ENCODE measurements at regions not wholly inside any gene's neighbourhood (a gene's known extent, or its start where the extent isn't known, plus 50 kb on each side); places are given as distances from the start of the nearest gene placed in this dataset.
"Not testable (repeated sequence)": the region's sequence is repeated elsewhere in the genome, so short reads cannot be mapped to it uniquely, and the experiment has no call there.

DNA sequence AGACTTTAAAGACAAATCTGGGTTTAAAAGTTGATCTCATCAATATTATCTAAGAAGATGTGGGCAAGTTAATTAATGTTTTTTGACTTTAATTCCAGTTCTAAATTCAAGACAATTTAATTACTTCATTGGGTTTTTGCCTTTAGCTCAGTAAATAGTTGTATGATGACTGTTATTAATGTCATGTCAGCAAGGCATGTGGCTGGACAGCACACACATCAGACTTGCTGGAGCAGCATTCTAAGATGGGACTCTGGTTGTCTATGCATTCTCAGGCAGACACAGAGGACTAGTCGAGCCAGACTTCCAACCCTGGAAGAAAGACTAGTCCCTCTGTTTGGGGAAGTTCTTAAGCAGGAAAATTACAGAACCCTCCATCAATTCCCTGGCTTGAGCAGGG is 180.7 kb upstream of the GK2 start:
- DNase-seq (ENCODE audit: low spot score): no peak
- intact Hi-C loops (cut with DNase I): no loop called here
- no peak overlapping the region for H3K4me3 ChIP-seq
- no peaks in the 10 kb centered on the region for H3K36me3 ChIP-seq
- TF ChIP-seq, protein P1, sequence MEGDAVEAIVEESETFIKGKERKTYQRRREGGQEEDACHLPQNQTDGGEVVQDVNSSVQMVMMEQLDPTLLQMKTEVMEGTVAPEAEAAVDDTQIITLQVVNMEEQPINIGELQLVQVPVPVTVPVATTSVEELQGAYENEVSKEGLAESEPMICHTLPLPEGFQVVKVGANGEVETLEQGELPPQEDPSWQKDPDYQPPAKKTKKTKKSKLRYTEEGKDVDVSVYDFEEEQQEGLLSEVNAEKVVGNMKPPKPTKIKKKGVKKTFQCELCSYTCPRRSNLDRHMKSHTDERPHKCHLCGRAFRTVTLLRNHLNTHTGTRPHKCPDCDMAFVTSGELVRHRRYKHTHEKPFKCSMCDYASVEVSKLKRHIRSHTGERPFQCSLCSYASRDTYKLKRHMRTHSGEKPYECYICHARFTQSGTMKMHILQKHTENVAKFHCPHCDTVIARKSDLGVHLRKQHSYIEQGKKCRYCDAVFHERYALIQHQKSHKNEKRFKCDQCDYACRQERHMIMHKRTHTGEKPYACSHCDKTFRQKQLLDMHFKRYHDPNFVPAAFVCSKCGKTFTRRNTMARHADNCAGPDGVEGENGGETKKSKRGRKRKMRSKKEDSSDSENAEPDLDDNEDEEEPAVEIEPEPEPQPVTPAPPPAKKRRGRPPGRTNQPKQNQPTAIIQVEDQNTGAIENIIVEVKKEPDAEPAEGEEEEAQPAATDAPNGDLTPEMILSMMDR (IDR thresholded peaks at IDR 0.05): no peak
- no peaks in the 10 kb centered on the region for H3K9me3 ChIP-seq
- peaks cover 4% of the 10 kb centered on the region for H3K4me1 ChIP-seq (replicated peaks)
- H3K27me3 ChIP-seq (replicated peaks; ENCODE audit: insufficient read depth): no peaks in the 10 kb centered on the region
- no peak overlapping the region for H3K27ac ChIP-seq
- WGBS: 58% methylated on average over 1 of the region's 1 CpG

DNA sequence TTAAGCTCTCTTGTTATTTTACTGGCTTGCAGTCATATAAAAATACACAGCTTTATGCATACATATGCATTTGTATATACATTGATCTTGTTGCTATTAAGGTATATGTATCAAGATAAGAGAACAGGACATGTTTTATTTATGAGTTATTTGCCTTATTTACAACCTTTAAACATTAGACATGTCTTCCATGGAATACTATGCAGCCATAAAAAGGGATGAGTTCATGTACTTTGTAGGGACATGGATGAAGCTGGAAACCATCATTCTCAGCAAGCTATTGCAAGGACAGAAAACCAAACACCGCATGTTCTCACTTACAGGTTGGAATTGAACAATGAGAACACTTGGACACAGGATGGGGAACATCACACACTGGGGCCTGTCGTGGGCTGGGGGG is 179.2 kb upstream of the GK2 start:
- H3K27ac ChIP-seq; H3K4me1 ChIP-seq (replicated peaks); H3K9me3 ChIP-seq; DNase-seq (ENCODE audit: low spot score); H3K4me3 ChIP-seq; intact Hi-C loops (cut with DNase I); H3K36me3 ChIP-seq; H3K27me3 ChIP-seq (replicated peaks; ENCODE audit: insufficient read depth): not testable (repeated sequence)
- WGBS: 97% methylated on average over 2 of the region's 2 CpGs

DNA sequence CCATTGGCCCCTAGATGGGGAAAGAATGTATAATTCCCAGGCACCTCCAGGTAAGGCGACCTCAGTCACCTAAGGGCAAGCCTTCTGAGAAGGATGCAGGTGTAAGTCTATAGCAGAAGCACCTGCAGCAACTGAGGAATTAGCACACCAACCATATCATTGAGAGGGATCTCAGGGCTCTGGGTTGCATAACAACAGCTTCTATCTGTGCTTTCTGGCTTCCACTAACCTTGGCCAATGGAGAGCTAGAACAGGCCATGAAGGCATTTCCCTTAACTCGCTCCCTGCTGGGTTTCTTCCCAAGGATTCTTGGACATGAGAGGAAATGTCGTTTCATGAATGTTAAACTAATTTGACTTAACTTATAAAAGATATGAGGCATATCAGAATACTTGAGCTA is 177.8 kb upstream of the GK2 start:
- no peak overlapping the region for H3K4me3 ChIP-seq
- no peaks in the 10 kb centered on the region for H3K9me3 ChIP-seq
- intact Hi-C loops (cut with DNase I): no loop called here
- DNase-seq (ENCODE audit: low spot score): no peak
- no peaks in the 10 kb centered on the region for H3K27me3 ChIP-seq (replicated peaks; ENCODE audit: insufficient read depth)
- no peak overlapping the region for H3K27ac ChIP-seq
- TF ChIP-seq, protein P1 (IDR thresholded peaks at IDR 0.05): no peak
- TF ChIP-seq POLR2A (IDR thresholded peaks at IDR 0.05) (no peak), POLR2AphosphoS5 (IDR thresholded peaks at IDR 0.05) (no peak)
- 83% methylated on average over 3 of the region's 3 CpGs for WGBS
- H3K4me1 ChIP-seq (replicated peaks): no peaks in the 10 kb centered on the region
- H3K36me3 ChIP-seq: no peaks in the 10 kb centered on the region

DNA sequence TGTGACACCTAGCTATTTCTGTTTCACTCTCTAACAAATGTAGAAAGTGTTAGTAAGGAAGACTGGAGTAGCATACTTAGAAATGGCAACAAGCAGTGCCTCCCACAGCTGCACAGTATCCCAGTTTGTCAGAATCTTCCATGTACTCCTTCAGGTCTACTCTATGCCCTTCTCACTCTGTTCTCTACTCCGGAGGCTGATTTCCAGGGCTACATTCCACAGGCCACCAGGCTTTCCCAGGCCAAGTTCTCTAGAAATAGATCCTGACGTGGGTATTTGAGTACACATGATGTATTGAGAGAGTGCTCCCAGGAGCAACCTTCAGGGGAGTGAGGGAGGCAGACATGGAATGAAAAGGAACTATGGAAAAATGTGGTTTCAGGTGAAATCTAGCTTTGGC is 177.3 kb upstream of the GK2 start:
- Histone ChIP-seq H3K36me3 (no peaks in the 10 kb centered on the region), H3K4me3 (no peak overlapping the region), H3K27ac (no peak overlapping the region), H3K27me3 (replicated peaks; ENCODE audit: insufficient read depth) (no peaks in the 10 kb centered on the region), H3K4me1 (replicated peaks) (no peaks in the 10 kb centered on the region), H3K9me3 (no peaks in the 10 kb centered on the region)
- no peak for DNase-seq (ENCODE audit: low spot score)
- TF ChIP-seq POLR2AphosphoS5 (IDR thresholded peaks at IDR 0.05) (no peak), POLR2A (IDR thresholded peaks at IDR 0.05) (no peak)
- TF ChIP-seq, protein P1 (IDR thresholded peaks at IDR 0.05): no peak
- intact Hi-C loops (cut with DNase I): no loop called here
- 71% methylated on average over 2 of the region's 2 CpGs for WGBS

DNA sequence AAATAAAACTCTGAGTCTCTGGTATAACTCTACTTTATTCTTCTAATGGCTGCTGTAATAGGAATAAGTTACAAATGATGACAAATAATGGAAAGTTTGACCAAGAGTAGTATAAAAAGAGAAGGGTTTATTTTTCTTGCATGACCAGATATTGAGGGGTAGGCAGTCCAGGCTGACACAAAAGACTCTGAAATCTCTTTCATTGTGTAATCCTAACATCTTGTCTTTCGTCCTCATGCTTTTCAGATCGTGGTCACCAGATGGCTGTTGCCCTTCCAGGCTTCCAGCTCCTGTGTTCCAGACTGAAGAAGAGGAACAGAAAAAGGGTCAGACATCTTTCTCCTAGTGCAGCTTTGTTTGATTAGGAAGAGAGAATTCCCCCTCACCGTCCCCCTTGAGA is 176.9 kb upstream of the GK2 start:
- intact Hi-C loops (cut with DNase I): no loop called here
- 71% methylated on average over 3 of the region's 3 CpGs for WGBS
- H3K27ac ChIP-seq: no peak overlapping the region
- H3K36me3 ChIP-seq: no peaks in the 10 kb centered on the region
- TF ChIP-seq, protein P1 (IDR thresholded peaks at IDR 0.05): no peak
- TF ChIP-seq POLR2A (IDR thresholded peaks at IDR 0.05): no peak
- TF ChIP-seq POLR2AphosphoS5 (IDR thresholded peaks at IDR 0.05): no peak
- H3K9me3 ChIP-seq: no peaks in the 10 kb centered on the region
- no peaks in the 10 kb centered on the region for H3K27me3 ChIP-seq (replicated peaks; ENCODE audit: insufficient read depth)
- DNase-seq (ENCODE audit: low spot score): no peak
- no peaks in the 10 kb centered on the region for H3K4me1 ChIP-seq (replicated peaks)
- no peak overlapping the region for H3K4me3 ChIP-seq

DNA sequence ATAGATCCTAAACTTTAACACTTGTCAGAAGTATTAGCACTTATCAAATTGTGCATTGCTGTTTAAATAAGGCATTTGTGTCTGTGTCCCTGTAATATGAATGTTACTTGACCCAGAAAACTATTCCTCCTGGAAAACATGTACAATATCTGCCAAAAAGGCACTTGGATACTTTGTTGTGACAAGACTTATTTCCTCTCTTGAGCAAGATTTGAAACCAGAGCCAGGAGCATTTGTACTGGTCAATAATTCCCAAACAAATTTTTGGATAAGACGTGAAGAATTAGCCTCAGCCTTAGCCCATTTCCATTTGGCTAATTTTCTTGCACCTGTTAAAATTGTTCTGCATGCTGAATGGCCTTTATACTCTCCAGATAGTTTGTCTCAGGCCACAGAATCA is 176.3 kb upstream of the GK2 start:
- Histone ChIP-seq H3K27ac (no peak overlapping the region), H3K4me1 (replicated peaks) (no peaks in the 10 kb centered on the region), H3K36me3 (no peaks in the 10 kb centered on the region), H3K9me3 (no peaks in the 10 kb centered on the region), H3K27me3 (replicated peaks; ENCODE audit: insufficient read depth) (no peaks in the 10 kb centered on the region), H3K4me3 (no peak overlapping the region)
- TF ChIP-seq POLR2AphosphoS5 (IDR thresholded peaks at IDR 0.05): no peak
- TF ChIP-seq, protein P1 (IDR thresholded peaks at IDR 0.05): no peak
- TF ChIP-seq POLR2A (IDR thresholded peaks at IDR 0.05): no peak
- intact Hi-C loops (cut with DNase I): no loop called here
- 71% methylated on average over 1 of the region's 1 CpG for WGBS
- no peak for DNase-seq (ENCODE audit: low spot score)
